Neural cell (in vitro differentiated cells): ENCODE measurements at regions not wholly inside any gene's neighbourhood (a gene's known extent, or its start where the extent isn't known, plus 50 kb on each side); places are given as distances from the start of the nearest gene placed in this dataset.

Experiments
- H2AFZ ChIP-seq: fragments of 200-600, 300-800 bp; sonication (generic), shearing (Covaris generic); 2 replicates; pipeline ENCODE4 v1.6.0; 2014; ENCODE audit warnings: low read depth, mild to moderate bottlenecking, antibody characterized with exemption, low read length, moderate library complexity
- H3F3A ChIP-seq: fragments of 200-600 bp; shearing (Covaris generic); 2 replicates; pipeline ENCODE4 v1.6.1; 2016; ENCODE audit warnings: mild to moderate bottlenecking, moderate library complexity, mixed read lengths, antibody characterized with exemption, low read length; ENCODE audit not compliant: insufficient read depth, poor library complexity, severe bottlenecking
- H3K27ac ChIP-seq: fragments of 200-600, 300-800 bp; sonication (generic), shearing (Covaris generic); 2 replicates; pipeline ENCODE4 v1.5.1; 2014; ENCODE audit warnings: mild to moderate bottlenecking, low read length, moderate library complexity
- H3K27me3 ChIP-seq: fragments of 300-800, 200-600 bp; sonication (generic), shearing (Covaris generic); 2 replicates; pipeline ENCODE4 v1.6.0; 2014; ENCODE audit warnings: mild to moderate bottlenecking, low read depth, low read length, moderate library complexity; ENCODE audit not compliant: insufficient read depth
- H3K36me3 ChIP-seq: fragments of 300-800, 200-600 bp; sonication (generic), shearing (Covaris generic); 2 replicates; pipeline ENCODE4 v1.5.1; 2014; ENCODE audit warnings: mild to moderate bottlenecking, antibody characterized with exemption, low read length, moderate library complexity; ENCODE audit not compliant: insufficient read depth
- H3K4me2 ChIP-seq: fragments of 300-800, 200-600 bp; sonication (generic), shearing (Covaris generic); 2 replicates; pipeline ENCODE4 v1.6.0; 2014; ENCODE audit warnings: mild to moderate bottlenecking, low read length
- H3K4me3 ChIP-seq: fragments of 300-800, 200-600 bp; sonication (generic), shearing (Covaris generic); 2 replicates; pipeline ENCODE4 v1.5.1; 2014; ENCODE audit warnings: mild to moderate bottlenecking, low read length, moderate library complexity
- H3K79me2 ChIP-seq: fragments of 200-600 bp; shearing (Covaris generic); replicated peaks from 2 replicates; pipeline ENCODE4 v1.6.0; 2014; ENCODE audit warnings: mild to moderate bottlenecking, low read length, moderate library complexity; ENCODE audit not compliant: insufficient read depth
- H3K9ac ChIP-seq: fragments of 300-800, 200-600 bp; sonication (generic), shearing (Covaris generic); 2 replicates; pipeline ENCODE4 v1.6.1; 2016; ENCODE audit warnings: mild to moderate bottlenecking, low read length, mixed read lengths
- H3K9me2 ChIP-seq: fragments of 200-600 bp; shearing (Covaris generic); 2 replicates; pipeline ENCODE4 v1.6.1; 2016; ENCODE audit warnings: mild to moderate bottlenecking, low read length, mixed read lengths; ENCODE audit not compliant: insufficient read depth
- H3K9me3 ChIP-seq: fragments of 200-600, 300-800 bp; sonication (generic), shearing (Covaris generic); 2 replicates; pipeline ENCODE4 v1.6.1; 2016; ENCODE audit warnings: mild to moderate bottlenecking, mixed run types, low read length, moderate library complexity, mixed read lengths
- H4K20me1 ChIP-seq: fragments of 200-600 bp; shearing (Covaris generic); 2 replicates; pipeline ENCODE4 v1.6.1; 2016; ENCODE audit warnings: mild to moderate bottlenecking, mixed run types; ENCODE audit not compliant: insufficient read depth
- CTCF ChIP-seq: fragments of 450-650 bp; IDR thresholded peaks from 2 replicates; pipeline ENCODE4 v1.5.1; 2014; ENCODE audit warnings: antibody characterized with exemption, mild to moderate bottlenecking, moderate library complexity; ENCODE audit not compliant: poor library complexity, severe bottlenecking
- EP300 ChIP-seq: fragments of 450-650 bp; conservative IDR thresholded peaks from 2 replicates; pipeline ENCODE4 v1.6.1; 2014; ENCODE audit warnings: antibody characterized with exemption, mild to moderate bottlenecking, moderate library complexity; ENCODE audit not compliant: poor library complexity, severe bottlenecking
- EZH2 ChIP-seq: fragments of 200-600, 300-800 bp; shearing (Covaris generic), sonication (generic); IDR thresholded peaks from 2 replicates; pipeline ENCODE4 v1.6.1; 2014; ENCODE audit warnings: antibody characterized with exemption, low read length, borderline replicate concordance, mild to moderate bottlenecking; ENCODE audit not compliant: insufficient read depth, poor library complexity, severe bottlenecking
- MXI1 ChIP-seq: fragments of 450-650 bp; conservative IDR thresholded peaks from 2 replicates; pipeline ENCODE4 v1.6.1; 2014; ENCODE audit warnings: antibody characterized with exemption, mild to moderate bottlenecking; ENCODE audit not compliant: poor library complexity, severe bottlenecking
- POLR2AphosphoS5 ChIP-seq: IDR thresholded peaks from 2 replicates; pipeline ENCODE4 v1.6.1; 2012
- RAD21 ChIP-seq: fragments of 450-650 bp; conservative IDR thresholded peaks from 2 replicates; pipeline ENCODE4 v1.6.1; 2014; ENCODE audit warnings: antibody characterized with exemption, mild to moderate bottlenecking, moderate library complexity
- REST ChIP-seq: IDR thresholded peaks from 2 replicates; pipeline ENCODE4 v1.6.1; 2012; ENCODE audit warnings: borderline replicate concordance
- SMC3 ChIP-seq: fragments of 450-650 bp; conservative IDR thresholded peaks from 2 replicates; pipeline ENCODE4 v1.6.1; 2014; ENCODE audit warnings: antibody characterized with exemption, mild to moderate bottlenecking, moderate library complexity; ENCODE audit not compliant: poor library complexity
- TAF1 ChIP-seq: IDR thresholded peaks from 2 replicates; pipeline ENCODE4 v1.6.1; 2012; ENCODE audit warnings: low read depth

- Histone ChIP-seq H3K27ac (no peak overlapping the region), H3K9ac (no peak overlapping the region), H3K4me3 (no peak overlapping the region), H3K4me2 (no peak overlapping the region), H3K9me2 (no peaks in the 10 kb centered on the region), H3K36me3 (no peaks in the 10 kb centered on the region), H2AFZ (no peak overlapping the region), H3F3A (no peaks in the 10 kb centered on the region), H3K9me3 (no peaks in the 10 kb centered on the region), H4K20me1 (no peaks in the 10 kb centered on the region), H3K79me2 (no peaks in the 10 kb centered on the region), H3K27me3 (no peaks in the 10 kb centered on the region)
- TF ChIP-seq SMC3 (no peak), MXI1 (no peak), TAF1 (no peak), REST (no peak), RAD21 (no peak), EZH2 (no peak), CTCF (no peak), EP300 (no peak), POLR2AphosphoS5 (no peak)
Observed at GRCh38 chr2:40646642-40647041, 194.8 kb upstream of the SLC8A1 start.

- no peak overlapping the region for H3K4me3 ChIP-seq
- no peak overlapping the region for H3K4me2 ChIP-seq
- H3K36me3 ChIP-seq: no peaks in the 10 kb centered on the region
- H3K9ac ChIP-seq: no peak overlapping the region
- H3K27ac ChIP-seq: no peak overlapping the region
- H3F3A ChIP-seq: no peaks in the 10 kb centered on the region
- TF ChIP-seq POLR2AphosphoS5 (no peak), EP300 (no peak), MXI1 (no peak), RAD21 (no peak)
- H3K27me3 ChIP-seq: no peaks in the 10 kb centered on the region
- H3K9me3 ChIP-seq: no peaks in the 10 kb centered on the region
- no peaks in the 10 kb centered on the region for H3K79me2 ChIP-seq
- no peaks in the 10 kb centered on the region for H4K20me1 ChIP-seq
- no peak overlapping the region for H2AFZ ChIP-seq
- no peaks in the 10 kb centered on the region for H3K9me2 ChIP-seq
Observed at GRCh38 chr2:40652155-40652554, 200.3 kb upstream of the SLC8A1 start.

- H3K9me3 ChIP-seq: no peaks in the 10 kb centered on the region
- H3K27ac ChIP-seq: no peak overlapping the region
- H3K36me3 ChIP-seq: no peaks in the 10 kb centered on the region
- H3K4me3 ChIP-seq: no peak overlapping the region
- H2AFZ ChIP-seq: no peak overlapping the region
- H3K4me2 ChIP-seq: no peak overlapping the region
- no peak overlapping the region for H3K9ac ChIP-seq
- TF ChIP-seq SMC3 (no peak), TAF1 (no peak), MXI1 (no peak), EP300 (no peak), REST (no peak), CTCF (no peak), EZH2 (no peak), RAD21 (no peak), POLR2AphosphoS5 (no peak)
- H3K9me2 ChIP-seq: no peaks in the 10 kb centered on the region
- no peaks in the 10 kb centered on the region for H4K20me1 ChIP-seq
- no peaks in the 10 kb centered on the region for H3F3A ChIP-seq
- H3K79me2 ChIP-seq: no peaks in the 10 kb centered on the region
- no peaks in the 10 kb centered on the region for H3K27me3 ChIP-seq
Observed at GRCh38 chr2:40653829-40654228, 201.9 kb upstream of the SLC8A1 start.
